Keratinocyte (primary cell): ENCODE measurements at regions not wholly inside any gene's neighbourhood (a gene's known extent, or its start where the extent isn't known, plus 50 kb on each side); places are given as distances from the start of the nearest gene placed in this dataset.

Source experiments
- EZH2 ChIP-seq: IDR thresholded peaks from one replicate; pipeline ENCODE4 v1.6.1; 2012; ENCODE audit warnings: inconsistent platforms, mild to moderate bottlenecking, low read length, moderate library complexity
- TF ChIP-seq, protein P1 (sequence below), 3 experiments: IDR thresholded peaks in 1 of 3; conservative IDR thresholded peaks in 1 of 3; optimal IDR thresholded peaks in 1 of 3; 2 replicates in 2 of 3; 3 replicates in 1 of 3; pipeline versions ENCODE3 to v1.5.1; 2011; ENCODE audit warnings: low read length in 3 of 3, mild to moderate bottlenecking in 3 of 3, moderate library complexity in 2 of 3, control low read depth in 1 of 3, inconsistent platforms in 1 of 3; ENCODE audit not compliant: insufficient read depth in 2 of 3; ENCODE audit errors: extremely low read depth in 1 of 3

- TF ChIP-seq, protein P1, sequence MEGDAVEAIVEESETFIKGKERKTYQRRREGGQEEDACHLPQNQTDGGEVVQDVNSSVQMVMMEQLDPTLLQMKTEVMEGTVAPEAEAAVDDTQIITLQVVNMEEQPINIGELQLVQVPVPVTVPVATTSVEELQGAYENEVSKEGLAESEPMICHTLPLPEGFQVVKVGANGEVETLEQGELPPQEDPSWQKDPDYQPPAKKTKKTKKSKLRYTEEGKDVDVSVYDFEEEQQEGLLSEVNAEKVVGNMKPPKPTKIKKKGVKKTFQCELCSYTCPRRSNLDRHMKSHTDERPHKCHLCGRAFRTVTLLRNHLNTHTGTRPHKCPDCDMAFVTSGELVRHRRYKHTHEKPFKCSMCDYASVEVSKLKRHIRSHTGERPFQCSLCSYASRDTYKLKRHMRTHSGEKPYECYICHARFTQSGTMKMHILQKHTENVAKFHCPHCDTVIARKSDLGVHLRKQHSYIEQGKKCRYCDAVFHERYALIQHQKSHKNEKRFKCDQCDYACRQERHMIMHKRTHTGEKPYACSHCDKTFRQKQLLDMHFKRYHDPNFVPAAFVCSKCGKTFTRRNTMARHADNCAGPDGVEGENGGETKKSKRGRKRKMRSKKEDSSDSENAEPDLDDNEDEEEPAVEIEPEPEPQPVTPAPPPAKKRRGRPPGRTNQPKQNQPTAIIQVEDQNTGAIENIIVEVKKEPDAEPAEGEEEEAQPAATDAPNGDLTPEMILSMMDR (optimal IDR thresholded peaks at IDR 0.05 in 1 of 3, IDR thresholded peaks at IDR 0.05 in 1 of 3, conservative IDR thresholded peaks at IDR 0.05 in 1 of 3; ENCODE audit: extremely low read depth in 1 of 3, insufficient read depth in 2 of 3, low read length in 3 of 3): no peak
- TF ChIP-seq EZH2: no peak
These were observed 570.8 kb upstream of the TLE4 start for GRCh38 chr9:79001012-79001411.
